Stimulated activated naive CD8-positive, alpha-beta T cell treated with anti-CD3 and anti-CD28 coated beads, Interleukin-15, Interleukin-2, amounts not matched to agents 100 ng/mL and 50 ng/mL, for 24 hours (primary cell): ENCODE measurements at regions not wholly inside any gene's neighbourhood (a gene's known extent, or its start where the extent isn't known, plus 50 kb on each side); places are given as distances from the start of the nearest gene placed in this dataset.

Source experiments
- H3K27ac Mint-ChIP-seq: one replicate; pipeline ENCODE4 v1.8.0; 2021; ENCODE audit warnings: mild to moderate bottlenecking, mixed read lengths
- H3K27me3 Mint-ChIP-seq: one replicate; pipeline ENCODE4 v1.8.0; 2021; ENCODE audit warnings: mixed read lengths
- H3K36me3 Mint-ChIP-seq: one replicate; pipeline ENCODE4 v1.8.0; 2021; ENCODE audit warnings: low read depth, mixed read lengths
- H3K4me1 Mint-ChIP-seq: one replicate; pipeline ENCODE4 v1.8.0; 2021; ENCODE audit warnings: low read depth, mixed read lengths
- H3K4me3 Mint-ChIP-seq: one replicate; pipeline ENCODE4 v1.8.0; 2021; ENCODE audit warnings: mild to moderate bottlenecking, mixed read lengths
- H3K9me3 Mint-ChIP-seq: one replicate; pipeline ENCODE4 v1.8.0; 2021; ENCODE audit warnings: mixed read lengths

GRCh38 chr9:99762470-99762869 is 59.2 kb upstream of the NR4A3 start:
- no peaks in the 10 kb centered on the region for H3K9me3 Mint-ChIP-seq
- peaks cover 11% of the 10 kb centered on the region for H3K27me3 Mint-ChIP-seq
- H3K27ac Mint-ChIP-seq: no peak overlapping the region
- H3K4me3 Mint-ChIP-seq: no peak overlapping the region
- no peaks in the 10 kb centered on the region for H3K4me1 Mint-ChIP-seq
- no peaks in the 10 kb centered on the region for H3K36me3 Mint-ChIP-seq
